ENCODE measurements at regions not wholly inside any gene's neighbourhood (a gene's known extent, or its start where the extent isn't known, plus 50 kb on each side); places are given as distances from the start of the nearest gene placed in this dataset.

DNA sequence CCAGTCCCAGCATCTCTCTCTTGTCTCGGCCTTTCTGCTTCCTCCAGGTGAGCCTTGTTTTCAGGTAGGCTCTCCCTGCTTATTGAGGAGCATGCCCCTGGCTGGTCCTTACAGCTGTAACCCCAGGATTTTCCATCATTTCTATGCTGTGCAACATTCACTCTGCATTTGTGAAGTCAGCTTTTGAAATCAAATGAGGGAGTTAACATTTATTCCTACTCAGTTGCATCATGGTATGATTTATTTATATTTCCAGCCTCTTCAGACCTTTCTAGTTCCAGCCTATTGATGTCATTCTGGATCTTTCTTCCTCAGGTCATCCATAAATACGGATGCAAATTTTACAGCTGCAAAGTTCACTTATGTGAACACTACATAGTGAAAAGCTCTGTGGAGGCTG, 755.6 kb downstream of the TYW1 start:
- Histone ChIP-seq H3K27me3 (ENCODE audit: control insufficient read depth, low read length) (no peaks in the 10 kb centered on the region), H3F3A (ENCODE audit: control insufficient read depth, insufficient read depth) (no peaks in the 10 kb centered on the region), H3K4me2 (ENCODE audit: low read length) (no peak overlapping the region), H3K36me3 (ENCODE audit: control insufficient read depth, low read length) (no peaks in the 10 kb centered on the region), H3K9me2 (replicated peaks; ENCODE audit: control insufficient read depth, low read length) (no peaks in the 10 kb centered on the region), H3K4me1 (ENCODE audit: control insufficient read depth, low read length) (no peaks in the 10 kb centered on the region), H3K27ac (ENCODE audit: low read depth, low read length) (no peak overlapping the region), H3K79me2 (ENCODE audit: control insufficient read depth, low read length) (no peaks in the 10 kb centered on the region), H3K4me3 (ENCODE audit: low read length) (no peak overlapping the region), H3K9me3 (ENCODE audit: control insufficient read depth, insufficient read depth, low read length) (no peaks in the 10 kb centered on the region), H4K20me1 (ENCODE audit: control insufficient read depth, insufficient read depth, low read depth, low read length) (no peaks in the 10 kb centered on the region)
- TF ChIP-seq EZH2phosphoT487 (IDR thresholded peaks at IDR 0.05; ENCODE audit: borderline replicate concordance, low read length), result no peak
- TF ChIP-seq, protein P1, sequence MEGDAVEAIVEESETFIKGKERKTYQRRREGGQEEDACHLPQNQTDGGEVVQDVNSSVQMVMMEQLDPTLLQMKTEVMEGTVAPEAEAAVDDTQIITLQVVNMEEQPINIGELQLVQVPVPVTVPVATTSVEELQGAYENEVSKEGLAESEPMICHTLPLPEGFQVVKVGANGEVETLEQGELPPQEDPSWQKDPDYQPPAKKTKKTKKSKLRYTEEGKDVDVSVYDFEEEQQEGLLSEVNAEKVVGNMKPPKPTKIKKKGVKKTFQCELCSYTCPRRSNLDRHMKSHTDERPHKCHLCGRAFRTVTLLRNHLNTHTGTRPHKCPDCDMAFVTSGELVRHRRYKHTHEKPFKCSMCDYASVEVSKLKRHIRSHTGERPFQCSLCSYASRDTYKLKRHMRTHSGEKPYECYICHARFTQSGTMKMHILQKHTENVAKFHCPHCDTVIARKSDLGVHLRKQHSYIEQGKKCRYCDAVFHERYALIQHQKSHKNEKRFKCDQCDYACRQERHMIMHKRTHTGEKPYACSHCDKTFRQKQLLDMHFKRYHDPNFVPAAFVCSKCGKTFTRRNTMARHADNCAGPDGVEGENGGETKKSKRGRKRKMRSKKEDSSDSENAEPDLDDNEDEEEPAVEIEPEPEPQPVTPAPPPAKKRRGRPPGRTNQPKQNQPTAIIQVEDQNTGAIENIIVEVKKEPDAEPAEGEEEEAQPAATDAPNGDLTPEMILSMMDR (IDR thresholded peaks at IDR 0.05; ENCODE audit: low read depth, low read length, poor library complexity, severe bottlenecking), result no peak

DNA sequence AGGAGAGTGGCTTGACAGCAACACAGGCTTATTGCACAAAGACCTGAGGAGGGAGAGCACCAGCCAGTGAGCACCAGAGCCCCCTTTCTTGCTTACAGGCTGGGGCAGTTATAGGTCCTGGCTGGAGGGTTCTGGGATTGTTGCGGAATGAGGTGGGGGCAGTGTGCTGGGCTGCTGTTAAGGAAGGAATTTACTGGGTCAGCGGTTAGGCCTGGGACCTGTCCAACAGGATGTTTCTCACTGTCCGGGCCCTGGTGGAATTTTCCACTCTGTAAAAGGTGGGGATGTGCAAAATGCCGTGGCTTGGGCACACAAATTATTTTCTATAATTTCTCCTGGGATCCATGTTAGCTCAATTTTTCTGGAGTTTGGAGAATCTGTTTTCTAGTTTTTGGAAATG, 757.3 kb downstream of the TYW1 start:
- Histone ChIP-seq H3F3A (ENCODE audit: control insufficient read depth, insufficient read depth) (no peaks in the 10 kb centered on the region), H4K20me1 (ENCODE audit: control insufficient read depth, insufficient read depth, low read depth, low read length) (no peaks in the 10 kb centered on the region), H3K4me1 (ENCODE audit: control insufficient read depth, low read length) (no peaks in the 10 kb centered on the region), H3K4me3 (ENCODE audit: low read length) (no peak overlapping the region), H3K36me3 (ENCODE audit: control insufficient read depth, low read length) (no peaks in the 10 kb centered on the region), H3K27ac (ENCODE audit: low read depth, low read length) (no peak overlapping the region), H3K79me2 (ENCODE audit: control insufficient read depth, low read length) (no peaks in the 10 kb centered on the region), H3K27me3 (ENCODE audit: control insufficient read depth, low read length) (no peaks in the 10 kb centered on the region), H3K9me3 (ENCODE audit: control insufficient read depth, insufficient read depth, low read length) (no peaks in the 10 kb centered on the region), H3K4me2 (ENCODE audit: low read length) (no peak overlapping the region), H3K9me2 (replicated peaks; ENCODE audit: control insufficient read depth, low read length) (no peaks in the 10 kb centered on the region)
- TF ChIP-seq EZH2phosphoT487 (IDR thresholded peaks at IDR 0.05; ENCODE audit: borderline replicate concordance, low read length), result no peak
- TF ChIP-seq, protein P1 (IDR thresholded peaks at IDR 0.05; ENCODE audit: low read depth, low read length, poor library complexity, severe bottlenecking), result no peak

DNA sequence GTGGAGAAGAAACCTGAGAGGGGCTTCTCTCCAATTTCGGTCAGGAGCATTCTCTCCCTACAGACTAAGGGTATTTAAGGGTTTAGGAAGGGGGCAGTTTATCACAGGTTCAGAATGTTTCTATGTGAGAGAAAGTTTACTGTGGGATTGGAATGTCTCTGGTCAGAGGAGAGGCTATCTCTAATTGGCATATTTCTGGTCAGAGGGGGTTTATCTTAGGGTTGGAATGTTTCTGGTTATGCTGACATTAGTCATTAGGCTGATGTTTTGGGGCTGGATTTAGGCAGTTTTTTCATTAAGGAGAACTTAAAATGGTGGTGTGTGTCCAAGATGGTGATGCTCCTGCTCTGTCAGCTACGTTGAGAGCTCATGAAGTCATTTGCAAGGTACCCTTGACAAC, 758.0 kb downstream of the TYW1 start:
- Histone ChIP-seq H3K4me3 (ENCODE audit: low read length) (no peak overlapping the region), H3K4me1 (ENCODE audit: control insufficient read depth, low read length) (no peaks in the 10 kb centered on the region), H3K36me3 (ENCODE audit: control insufficient read depth, low read length) (no peaks in the 10 kb centered on the region), H4K20me1 (ENCODE audit: control insufficient read depth, insufficient read depth, low read depth, low read length) (no peaks in the 10 kb centered on the region), H3K79me2 (ENCODE audit: control insufficient read depth, low read length) (no peaks in the 10 kb centered on the region), H3F3A (ENCODE audit: control insufficient read depth, insufficient read depth) (no peaks in the 10 kb centered on the region), H3K9me2 (replicated peaks; ENCODE audit: control insufficient read depth, low read length) (no peaks in the 10 kb centered on the region), H3K4me2 (ENCODE audit: low read length) (no peak overlapping the region), H3K27me3 (ENCODE audit: control insufficient read depth, low read length) (no peaks in the 10 kb centered on the region), H3K9me3 (ENCODE audit: control insufficient read depth, insufficient read depth, low read length) (no peaks in the 10 kb centered on the region), H3K27ac (ENCODE audit: low read depth, low read length) (no peak overlapping the region)
- TF ChIP-seq EZH2phosphoT487 (IDR thresholded peaks at IDR 0.05; ENCODE audit: borderline replicate concordance, low read length), result no peak
- TF ChIP-seq, protein P1 (IDR thresholded peaks at IDR 0.05; ENCODE audit: low read depth, low read length, poor library complexity, severe bottlenecking), result no peak

DNA sequence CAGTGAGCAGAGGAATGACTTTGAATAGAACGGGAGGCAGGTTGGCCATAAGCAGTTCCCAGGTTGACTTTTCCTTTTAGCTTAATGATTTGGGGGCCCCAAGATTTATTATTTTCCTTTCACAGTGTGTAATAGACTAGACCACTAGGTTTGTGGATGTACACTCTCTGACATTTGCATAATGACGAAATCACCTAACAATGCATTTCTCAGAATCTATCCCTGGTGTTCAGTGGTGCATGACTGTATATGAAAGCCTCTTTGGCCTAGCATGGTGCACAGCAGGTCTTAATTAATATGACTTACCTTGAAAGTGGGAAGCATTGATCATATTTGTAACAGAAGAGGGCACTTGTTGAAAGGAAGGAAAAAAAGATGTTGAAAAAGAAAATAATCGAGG, 761.9 kb downstream of the TYW1 start:
- H3K9me2 ChIP-seq (replicated peaks; ENCODE audit: control insufficient read depth, low read length), result no peaks in the 10 kb centered on the region

More for the DNA sequence above, 761.9 kb downstream of the TYW1 start:
- Histone ChIP-seq H3K4me3 (ENCODE audit: low read length) (no peak overlapping the region), H3F3A (ENCODE audit: control insufficient read depth, insufficient read depth) (no peaks in the 10 kb centered on the region), H3K4me1 (ENCODE audit: control insufficient read depth, low read length) (no peaks in the 10 kb centered on the region), H3K27ac (ENCODE audit: low read depth, low read length) (no peak overlapping the region), H3K27me3 (ENCODE audit: control insufficient read depth, low read length) (no peaks in the 10 kb centered on the region), H3K36me3 (ENCODE audit: control insufficient read depth, low read length) (no peaks in the 10 kb centered on the region), H3K4me2 (ENCODE audit: low read length) (no peak overlapping the region), H3K9me3 (ENCODE audit: control insufficient read depth, insufficient read depth, low read length) (no peaks in the 10 kb centered on the region), H3K79me2 (ENCODE audit: control insufficient read depth, low read length) (no peaks in the 10 kb centered on the region), H4K20me1 (ENCODE audit: control insufficient read depth, insufficient read depth, low read depth, low read length) (no peaks in the 10 kb centered on the region)
- TF ChIP-seq, protein P1 (IDR thresholded peaks at IDR 0.05; ENCODE audit: low read depth, low read length, poor library complexity, severe bottlenecking), result no peak
- no peak for TF ChIP-seq EZH2phosphoT487 (IDR thresholded peaks at IDR 0.05; ENCODE audit: borderline replicate concordance, low read length)

Measured in DOHH2 (cell line).